GM21528 (cell line): ENCODE measurements at regions not wholly inside any gene's neighbourhood (a gene's known extent, or its start where the extent isn't known, plus 50 kb on each side); places are given as distances from the start of the nearest gene placed in this dataset.
A peak's percentile ranks its signal among the peaks of the same experiment; 100 is the strongest.

ENCODE experiments used
- ATAC-seq: cut with Tn5 transposase; IDR thresholded peaks from one replicate; pipeline ENCODE4 v1.9.1; 2021; ENCODE audit warnings: mild to moderate bottlenecking, moderate library complexity; ENCODE audit not compliant: unreplicated experiment, low FRiP score

- ATAC-seq: no peak
Observed at GRCh38 chr9:20065046-20065445, 276.2 kb upstream of the SLC24A2 start.

GRCh38 chr9:20054734-20055133 lies 265.9 kb upstream of the SLC24A2 start:
- no peak for ATAC-seq

GRCh38 chr9:20048985-20049384 lies 260.1 kb upstream of the SLC24A2 start:
- no peak for ATAC-seq

DNA sequence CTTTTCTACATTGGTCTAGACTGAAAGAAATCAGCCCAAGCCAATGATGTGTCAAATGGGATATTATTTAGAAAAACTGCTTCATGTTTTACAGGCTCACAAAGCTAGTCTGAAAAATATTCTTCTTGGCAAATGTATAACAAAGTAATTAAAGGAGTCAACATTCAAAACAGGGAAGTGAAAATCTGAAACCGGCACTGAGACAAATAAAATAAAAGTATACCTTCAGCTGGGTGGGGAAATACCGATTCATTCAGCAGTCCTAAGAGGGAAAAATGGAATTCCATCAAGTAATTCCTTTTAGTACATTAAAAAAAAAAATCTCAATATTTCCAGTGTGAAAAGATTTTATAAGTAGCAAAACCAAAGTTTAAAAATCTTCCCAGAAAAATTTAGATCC lies 259.6 kb upstream of the SLC24A2 start:
- no peak for ATAC-seq

GRCh38 chr9:20044686-20045085 lies 255.8 kb upstream of the SLC24A2 start:
- ATAC-seq: no peak

DNA sequence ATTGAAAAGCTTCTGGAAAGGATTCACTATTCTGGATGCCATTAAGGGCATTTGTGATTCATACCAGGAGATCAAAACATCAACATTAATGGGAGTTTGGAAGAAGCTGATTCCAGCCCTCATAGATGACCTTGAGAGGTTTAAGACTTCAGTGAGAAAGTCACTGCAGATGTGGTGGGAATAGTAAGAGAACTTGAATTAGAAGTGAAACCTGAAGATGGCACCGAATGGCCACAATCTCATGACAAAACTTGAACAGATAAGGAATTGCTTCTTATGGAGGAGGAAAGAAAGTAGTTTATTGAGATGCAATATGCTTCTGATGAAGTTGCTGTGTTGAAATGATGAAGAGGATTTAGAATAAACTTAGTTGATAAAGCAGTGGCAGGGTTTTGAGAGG lies 254.6 kb upstream of the SLC24A2 start:
- peak; percentile 41 for ATAC-seq

- peak; percentile 75 for ATAC-seq
Observed at GRCh38 chr9:20043035-20043434, 254.2 kb upstream of the SLC24A2 start.

DNA sequence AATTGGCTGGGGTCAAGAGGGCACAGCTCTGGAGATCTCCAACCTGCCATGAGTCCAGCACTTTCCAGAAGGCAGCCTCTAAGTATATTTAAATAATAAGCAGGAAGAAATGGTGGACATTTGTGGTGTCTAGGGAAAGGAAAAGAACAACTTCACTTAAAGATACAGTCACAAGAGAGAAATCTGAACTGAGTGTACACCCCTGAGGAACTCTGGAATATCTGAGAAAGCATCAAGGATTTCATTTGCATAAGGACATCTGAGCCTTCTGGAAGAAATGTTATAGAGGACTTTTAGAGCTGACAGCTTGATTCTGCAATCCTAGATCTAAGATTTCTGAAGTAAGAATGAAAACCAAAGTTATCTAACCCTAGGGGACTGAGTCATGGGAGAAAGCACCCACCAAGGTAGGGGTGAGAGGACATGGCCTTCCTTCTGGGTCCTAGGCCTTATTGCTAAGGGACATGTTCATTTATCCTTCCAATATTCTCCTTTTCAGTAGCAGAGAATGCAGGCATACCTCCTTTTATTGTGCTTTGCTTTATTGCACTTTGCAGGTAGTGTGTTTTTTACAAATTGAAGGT lies 253.4 kb upstream of the SLC24A2 start:
- ATAC-seq: no peak

GRCh38 chr9:20041697-20042081 lies 252.9 kb upstream of the SLC24A2 start:
- ATAC-seq: no peak

DNA sequence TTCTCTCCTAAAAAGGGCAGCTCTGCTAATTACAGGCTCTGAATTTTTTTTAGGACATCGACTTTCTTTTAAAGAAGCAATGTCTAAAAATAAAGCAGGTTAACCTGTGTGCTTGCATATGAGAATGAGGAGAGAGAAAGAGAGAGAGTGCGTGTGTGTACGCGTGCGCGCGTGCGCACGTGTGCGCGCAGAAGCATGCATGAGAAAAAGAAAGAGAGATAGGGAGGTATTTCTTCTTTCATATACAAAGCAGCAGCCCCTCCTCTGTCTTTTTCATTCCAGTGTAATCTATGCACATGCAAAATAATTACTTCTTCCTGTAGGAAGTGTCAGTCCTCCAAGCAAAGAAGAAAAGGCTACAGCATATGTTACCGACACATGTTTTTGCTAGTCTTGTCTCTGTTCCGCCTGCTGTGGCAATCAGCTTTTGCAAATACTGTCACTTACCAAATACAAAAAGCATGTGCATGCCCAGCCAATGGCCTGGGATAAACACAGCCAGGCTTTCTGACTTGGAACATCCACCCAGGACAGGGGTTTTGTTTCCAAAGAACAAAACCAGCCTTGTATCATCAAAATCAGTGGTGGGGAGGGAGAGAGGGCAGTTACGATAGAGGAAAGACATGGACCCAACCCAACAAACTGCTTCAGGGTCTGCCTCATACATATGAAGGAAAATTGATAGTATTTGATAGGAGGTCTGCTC lies 252.3 kb upstream of the SLC24A2 start:
- ATAC-seq: no peak

DNA sequence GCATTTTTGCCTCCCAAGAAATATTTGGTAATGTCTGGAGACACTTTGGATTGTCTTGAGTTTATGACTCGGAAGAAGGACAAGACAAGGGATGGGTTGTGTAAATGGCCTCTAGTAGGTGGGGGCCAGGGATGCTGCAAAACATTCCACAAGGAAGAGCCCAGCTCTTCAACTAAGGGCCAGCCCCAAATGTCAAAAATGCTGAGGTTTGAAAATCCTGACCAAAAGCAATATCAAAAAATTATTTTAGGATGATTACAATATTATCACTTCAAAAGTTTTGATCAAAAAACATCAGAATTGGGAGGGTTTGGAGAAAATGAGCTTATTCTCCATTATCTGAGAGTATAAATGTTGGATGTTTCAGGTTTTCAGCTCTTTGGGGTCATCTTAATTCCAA lies 248.9 kb upstream of the SLC24A2 start:
- no peak for ATAC-seq

- ATAC-seq: no peak
Observed at GRCh38 chr9:20033511-20033910, 244.7 kb upstream of the SLC24A2 start.

GRCh38 chr9:20032413-20033006 lies 243.7 kb upstream of the SLC24A2 start:
- ATAC-seq: no peak

DNA sequence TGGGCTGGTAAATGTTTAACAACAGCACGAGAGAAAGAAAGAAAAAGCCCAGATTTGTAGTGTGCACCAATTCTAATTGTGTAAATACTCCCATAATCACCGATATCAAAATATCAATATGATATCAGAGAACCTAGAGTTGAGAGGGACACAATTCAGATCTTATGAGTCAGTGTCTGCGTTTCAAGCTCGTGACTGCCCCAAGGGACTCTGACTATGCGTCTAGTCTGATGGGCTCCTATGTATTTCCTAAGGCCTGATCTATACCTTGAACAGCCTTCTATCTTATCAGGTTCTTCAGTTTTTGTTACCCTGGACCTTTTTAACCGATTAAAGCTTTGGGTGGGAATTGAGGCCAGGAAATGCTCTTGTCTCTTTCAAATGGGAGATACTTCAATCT lies 243.0 kb upstream of the SLC24A2 start:
- no peak for ATAC-seq

GRCh38 chr9:20030671-20031070 lies 241.8 kb upstream of the SLC24A2 start:
- ATAC-seq: no peak

GRCh38 chr9:20030221-20030620 lies 241.4 kb upstream of the SLC24A2 start:
- ATAC-seq: no peak

DNA sequence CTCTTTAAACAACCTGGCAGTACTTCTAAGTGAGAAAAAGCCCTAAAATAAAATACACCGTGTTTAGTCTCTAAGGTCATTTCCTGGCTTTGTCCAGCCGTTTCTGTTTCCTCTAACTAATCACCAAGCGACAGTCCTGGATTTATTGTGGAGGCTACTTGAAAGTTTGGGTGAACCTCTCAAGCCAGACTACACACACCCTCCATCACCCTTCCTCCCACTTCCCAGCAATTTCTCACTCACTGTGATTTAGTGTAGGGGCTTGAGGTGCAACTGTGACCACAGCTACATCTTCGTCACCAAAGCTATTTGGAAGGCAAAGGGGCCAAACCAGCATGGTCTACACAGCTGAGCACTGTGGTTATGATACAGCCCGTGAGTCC lies 240.0 kb upstream of the SLC24A2 start:
- no peak for ATAC-seq

GRCh38 chr9:20028192-20028848 lies 239.5 kb upstream of the SLC24A2 start:
- no peak for ATAC-seq

- ATAC-seq: no peak
Observed at GRCh38 chr9:20023961-20024571, 235.2 kb upstream of the SLC24A2 start.

DNA sequence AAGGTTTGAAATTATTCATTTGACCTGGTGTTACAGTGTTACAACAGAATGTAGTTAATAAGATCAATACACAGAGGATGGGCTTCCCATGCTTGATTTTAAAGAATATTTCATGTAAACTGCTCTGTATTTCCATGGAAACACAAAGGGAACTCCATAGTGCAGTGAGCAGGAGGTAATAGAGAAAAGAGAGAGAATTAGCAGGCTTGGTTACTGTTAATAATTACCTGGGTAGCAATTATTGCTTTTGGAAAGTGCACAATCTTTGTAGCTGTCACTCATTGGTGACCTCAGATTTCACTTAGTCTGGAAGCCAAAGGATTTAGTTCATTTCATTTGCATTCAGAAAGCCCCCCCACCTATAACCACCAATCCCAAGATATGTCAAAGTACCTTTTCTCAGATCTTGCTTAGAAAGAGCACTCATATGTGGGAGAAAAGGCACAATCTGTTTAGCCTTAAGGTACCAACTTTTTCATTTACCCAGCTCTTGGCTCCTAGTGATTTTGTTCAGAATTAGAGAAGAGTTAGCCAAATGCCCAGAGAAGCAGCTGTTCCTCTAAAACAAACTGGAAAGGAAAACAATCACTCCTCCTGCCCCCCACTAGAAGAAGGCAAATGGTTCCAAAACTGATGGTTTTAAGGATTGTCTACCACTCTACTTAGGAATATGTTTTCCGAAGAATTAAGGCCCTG lies 234.5 kb upstream of the SLC24A2 start:
- no peak for ATAC-seq

DNA sequence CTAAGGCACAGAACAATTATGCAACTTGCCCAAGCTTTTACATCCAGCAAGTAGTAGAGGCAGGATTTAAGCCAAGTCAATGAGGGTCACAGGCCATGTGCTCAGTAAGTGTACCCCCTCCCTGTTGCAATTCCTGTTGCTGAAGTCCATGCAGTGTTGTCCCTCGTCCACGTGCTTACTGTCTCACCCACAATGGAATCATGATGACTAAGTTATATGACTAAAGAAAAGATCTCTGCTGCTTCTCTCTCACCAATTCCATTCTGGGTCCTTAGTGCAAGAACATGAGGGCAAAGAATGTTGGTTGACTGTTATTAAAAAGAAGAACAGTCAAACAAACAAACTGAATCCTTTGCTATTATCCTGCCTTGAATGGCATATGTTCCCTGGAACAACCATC lies 233.6 kb upstream of the SLC24A2 start:
- no peak for ATAC-seq
